HG02884 (cell line): ENCODE measurements at regions not wholly inside any gene's neighbourhood (a gene's known extent, or its start where the extent isn't known, plus 50 kb on each side); places are given as distances from the start of the nearest gene placed in this dataset.
"Not testable (repeated sequence)": the region's sequence is repeated elsewhere in the genome, so short reads cannot be mapped to it uniquely, and the experiment has no call there.

Experiments used
- ATAC-seq: cut with Tn5 transposase; IDR thresholded peaks from one replicate; pipeline ENCODE4 v1.9.1; 2021; ENCODE audit warnings: mild to moderate bottlenecking, moderate library complexity; ENCODE audit not compliant: unreplicated experiment

DNA sequence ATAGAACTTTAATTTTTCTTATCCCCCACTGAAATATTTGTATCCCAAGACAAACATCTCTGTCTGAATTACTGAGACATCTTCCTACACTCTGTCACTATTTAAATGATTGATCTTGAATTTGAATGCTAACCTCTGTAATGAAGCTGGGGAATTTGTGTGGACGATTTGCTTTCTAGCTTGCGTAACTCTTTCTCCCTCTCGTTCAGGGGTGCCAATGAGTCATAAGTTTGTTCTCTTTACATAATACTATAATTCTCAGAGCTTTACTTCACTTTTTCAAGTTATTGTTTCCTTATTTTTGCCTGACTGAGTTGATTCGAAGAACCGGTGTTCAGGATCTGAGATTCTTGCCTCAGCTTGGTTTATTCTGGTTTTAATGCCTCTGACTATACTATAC lies 783.3 kb upstream of the CADM2 start:
- no peak for ATAC-seq

DNA sequence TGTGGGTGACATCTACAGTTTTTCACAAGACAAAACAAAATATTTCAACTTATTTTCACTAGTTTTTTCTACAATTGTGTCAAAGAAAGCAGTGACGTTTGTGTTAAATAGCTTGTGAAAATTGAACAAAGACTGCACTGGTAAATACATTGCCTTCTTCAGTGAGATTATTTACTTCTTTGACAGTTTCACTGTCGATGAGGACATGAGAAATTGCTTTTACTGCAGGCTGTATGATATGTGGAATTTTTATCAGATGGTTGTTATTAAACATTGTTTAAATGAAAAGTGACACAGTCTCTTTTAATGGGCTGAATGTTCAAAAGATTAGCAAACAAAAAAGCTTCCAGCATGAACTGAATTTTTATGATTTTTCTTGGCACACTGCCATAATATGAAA lies 773.9 kb upstream of the CADM2 start:
- no peak for ATAC-seq

DNA sequence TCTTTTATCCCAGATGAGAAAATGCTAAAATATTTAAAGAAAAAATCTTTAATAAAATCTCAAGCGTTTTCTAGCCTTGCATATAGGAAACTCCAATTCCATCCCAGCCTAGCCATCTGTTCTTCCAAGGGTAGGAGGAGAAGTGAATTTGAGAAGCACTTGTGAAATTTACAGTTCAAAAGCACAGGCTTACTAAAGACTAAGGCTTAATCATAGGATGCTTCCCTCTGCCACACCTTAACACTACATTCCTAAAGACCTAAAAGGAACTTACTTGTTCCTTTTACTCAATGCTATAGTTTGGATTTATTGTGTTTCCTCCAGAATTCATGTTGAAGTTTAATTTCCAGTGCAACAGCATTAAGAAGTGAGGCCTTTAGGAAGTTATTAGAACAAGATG lies 764.8 kb upstream of the CADM2 start:
- no peak for ATAC-seq

DNA sequence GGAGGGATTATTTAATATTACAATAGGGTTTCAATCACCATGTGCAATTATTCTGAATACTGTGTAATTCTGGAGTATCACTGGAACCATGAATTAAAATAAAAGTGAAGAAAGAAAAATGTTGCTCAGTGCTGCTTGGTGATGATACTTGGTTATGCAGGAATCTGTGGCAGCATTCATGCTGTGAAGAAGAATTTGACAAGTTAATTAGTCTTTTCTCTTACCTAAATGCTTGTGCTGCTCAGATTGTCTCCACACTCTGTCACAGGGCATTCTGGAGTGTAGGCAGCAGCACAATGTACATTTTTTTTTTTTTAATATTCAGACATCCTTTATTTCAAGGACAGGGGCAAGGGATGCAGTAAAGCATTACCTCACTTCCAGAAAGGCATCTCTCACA lies 749.3 kb upstream of the CADM2 start:
- no peak for ATAC-seq

DNA sequence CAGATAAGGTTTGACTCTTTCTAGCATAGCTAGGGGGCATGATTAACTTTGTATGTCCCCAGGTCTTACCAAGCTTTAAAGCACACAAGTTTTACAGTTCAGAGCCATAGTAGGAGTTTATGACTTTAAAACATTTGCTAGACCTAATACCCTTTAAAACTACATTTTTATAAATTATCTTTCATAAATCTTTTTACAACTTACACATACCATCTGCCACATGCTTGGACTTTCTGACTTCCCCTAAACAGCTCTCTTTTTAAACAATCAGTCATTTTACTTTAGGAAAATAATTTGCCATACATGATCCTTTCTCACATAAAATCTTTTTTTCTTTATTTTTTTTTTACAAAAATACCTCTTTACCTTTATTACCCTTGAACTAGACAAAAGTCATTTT lies 735.3 kb upstream of the CADM2 start:
- ATAC-seq, result no peak

DNA sequence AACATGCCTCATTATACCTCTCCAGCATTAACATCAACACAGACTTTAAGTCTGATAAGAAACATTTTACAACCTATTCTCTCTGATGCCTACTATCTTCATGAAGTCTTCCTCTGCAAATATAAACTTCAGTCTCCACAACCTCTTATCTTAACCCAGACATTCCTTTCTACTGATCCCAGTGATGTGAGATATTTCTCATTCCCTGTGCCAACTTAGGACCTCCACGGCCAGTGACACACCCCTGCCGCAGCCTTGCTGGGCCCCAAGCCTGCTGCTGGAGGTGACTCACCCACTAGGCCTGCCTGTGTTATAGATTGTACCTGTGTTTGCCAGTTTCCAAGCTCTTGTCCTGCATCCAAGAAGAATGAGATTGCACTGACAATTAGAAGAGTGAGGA lies 734.5 kb upstream of the CADM2 start:
- no peak for ATAC-seq

DNA sequence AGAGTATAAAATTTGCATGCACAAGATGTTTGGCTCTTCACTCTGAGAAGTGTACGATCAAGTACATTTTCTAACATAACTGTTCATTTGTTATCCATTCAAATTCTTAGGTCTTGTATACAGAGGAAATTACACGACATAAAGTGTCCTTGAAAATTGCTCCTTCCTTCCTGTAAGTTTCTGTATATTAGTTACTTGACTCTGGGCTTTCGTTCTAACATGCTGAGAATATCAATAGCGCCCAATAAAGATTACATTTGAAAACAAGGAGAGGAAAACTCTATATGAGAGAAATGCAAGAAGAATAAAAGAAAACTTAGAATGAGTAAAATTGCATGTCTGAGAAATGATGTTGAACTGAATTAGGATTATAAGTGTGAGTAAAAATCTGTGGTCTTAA lies 722.5 kb upstream of the CADM2 start:
- ATAC-seq, result no peak

DNA sequence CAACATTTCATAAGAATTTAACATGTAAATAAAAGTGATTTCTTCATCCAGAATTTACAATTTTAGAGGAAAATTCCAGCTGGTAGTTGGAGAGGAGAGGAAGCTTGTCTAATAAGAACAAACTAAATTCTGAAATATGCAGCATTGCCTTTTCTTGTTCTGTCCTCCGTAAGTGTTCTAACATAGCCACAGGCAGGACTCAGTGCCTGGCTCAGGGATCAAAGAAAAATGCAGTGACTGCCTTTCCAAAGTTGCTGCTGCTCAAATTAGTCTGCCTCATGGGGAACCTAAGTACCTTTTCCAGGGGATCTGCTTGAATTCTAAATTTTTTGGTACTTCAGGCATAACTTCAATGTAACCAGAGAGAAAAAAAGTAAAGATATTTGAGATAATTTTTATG lies 713.0 kb upstream of the CADM2 start:
- ATAC-seq, result no peak

DNA sequence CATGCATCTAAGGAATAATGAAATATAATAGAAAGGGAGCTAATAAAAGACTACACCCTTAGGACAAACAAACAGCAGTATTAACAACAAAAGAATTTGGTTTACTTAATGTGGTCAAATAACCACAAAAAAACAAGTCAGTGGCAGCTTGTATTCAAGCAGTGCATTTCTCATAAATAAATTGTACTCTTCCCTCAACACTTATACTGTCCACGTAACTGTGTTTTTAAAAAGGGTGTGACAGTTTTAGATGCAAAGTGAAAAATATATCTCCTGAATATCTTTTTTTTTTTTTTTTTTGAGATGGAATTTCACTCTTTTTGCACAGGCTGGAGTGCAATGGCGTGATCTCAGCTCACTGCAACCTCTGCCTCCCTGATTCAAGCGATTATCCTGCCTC lies 698.2 kb upstream of the CADM2 start:
- no peak for ATAC-seq

DNA sequence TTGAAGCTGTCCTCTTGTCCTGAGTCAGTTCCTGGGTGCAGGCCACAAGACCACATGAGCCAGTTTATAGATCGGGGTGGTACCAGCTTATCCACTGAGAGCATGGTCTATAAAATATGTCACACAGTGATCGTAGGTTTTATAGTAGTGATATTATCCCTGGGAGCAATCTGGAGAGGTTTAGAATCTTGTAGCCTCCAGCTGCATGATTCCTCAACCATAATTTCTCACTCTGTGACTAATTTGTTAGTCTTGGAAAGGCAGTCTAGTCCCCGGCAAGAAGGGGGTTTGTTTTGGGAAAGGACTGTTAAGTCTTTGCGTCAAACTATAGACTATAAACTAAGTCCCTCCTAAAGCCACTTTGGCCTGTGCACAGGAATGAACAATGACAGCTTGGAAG lies 693.0 kb upstream of the CADM2 start:
- ATAC-seq, result no peak

DNA sequence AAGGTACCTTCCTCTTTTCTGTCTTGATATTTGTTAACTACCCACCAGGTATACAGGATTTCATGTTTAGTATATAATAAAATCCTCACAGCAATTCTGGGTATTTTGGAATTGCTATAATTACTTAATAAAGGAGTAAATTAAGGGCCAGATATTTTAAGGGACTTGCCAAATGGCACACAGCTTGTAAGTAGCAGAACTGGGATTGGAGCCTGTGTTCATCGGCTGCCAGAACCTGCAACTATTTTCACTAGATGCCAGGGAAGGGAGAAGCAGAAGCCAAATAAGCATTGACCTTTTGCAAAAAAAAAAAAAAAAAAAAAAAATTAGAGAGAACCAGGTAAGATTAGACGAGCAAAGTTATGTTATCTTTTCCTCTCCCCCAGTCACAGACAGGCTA lies 683.3 kb upstream of the CADM2 start:
- ATAC-seq, result no peak

DNA sequence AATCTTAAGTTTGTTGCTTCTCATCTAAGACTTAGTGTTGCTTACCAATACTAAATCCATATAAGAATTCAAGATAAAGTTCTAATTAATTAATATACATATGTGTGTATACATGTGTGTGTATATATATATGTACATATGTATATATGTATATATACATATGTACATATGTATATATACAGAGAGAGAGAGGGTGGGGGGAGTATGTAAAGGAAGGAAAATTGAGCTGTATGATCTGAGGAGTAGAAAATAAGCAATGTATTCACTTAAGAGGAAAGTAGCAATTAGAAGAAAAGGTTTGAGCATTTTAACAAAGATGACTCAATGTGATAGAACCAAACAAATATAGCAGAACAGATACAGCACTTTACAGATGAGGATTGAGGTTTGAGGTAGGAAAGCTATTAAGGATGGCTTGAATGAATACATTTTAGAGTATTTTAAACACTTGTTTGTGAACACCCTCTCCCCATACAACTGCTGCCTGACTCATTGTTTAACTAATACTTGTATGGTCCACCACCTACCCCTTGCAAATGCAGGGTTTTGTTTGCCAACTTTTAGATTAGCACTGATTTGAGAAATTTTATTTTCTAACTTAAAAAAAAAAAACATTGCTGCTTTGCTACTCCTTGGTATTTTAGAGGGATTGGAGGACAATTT lies 681.1 kb upstream of the CADM2 start:
- ATAC-seq, result no peak

DNA sequence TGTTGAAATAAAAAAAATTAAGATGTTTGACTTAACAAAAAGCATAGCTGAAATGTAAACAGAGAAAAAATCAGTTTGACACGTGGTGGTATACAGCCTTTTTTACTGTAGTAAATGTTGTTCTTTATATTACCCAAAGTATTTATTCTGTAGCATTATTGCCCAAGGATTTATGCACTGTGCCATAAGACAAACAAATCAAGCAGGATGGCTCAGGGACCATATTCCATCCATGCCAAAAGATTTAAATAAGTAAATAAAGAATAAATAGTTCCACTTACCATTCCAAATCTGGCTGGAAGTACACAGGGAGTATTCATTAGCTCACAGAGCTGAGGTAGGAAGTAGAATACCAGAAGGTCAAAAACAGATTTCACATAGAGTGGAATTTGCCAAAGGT lies 666.7 kb upstream of the CADM2 start:
- no peak for ATAC-seq

DNA sequence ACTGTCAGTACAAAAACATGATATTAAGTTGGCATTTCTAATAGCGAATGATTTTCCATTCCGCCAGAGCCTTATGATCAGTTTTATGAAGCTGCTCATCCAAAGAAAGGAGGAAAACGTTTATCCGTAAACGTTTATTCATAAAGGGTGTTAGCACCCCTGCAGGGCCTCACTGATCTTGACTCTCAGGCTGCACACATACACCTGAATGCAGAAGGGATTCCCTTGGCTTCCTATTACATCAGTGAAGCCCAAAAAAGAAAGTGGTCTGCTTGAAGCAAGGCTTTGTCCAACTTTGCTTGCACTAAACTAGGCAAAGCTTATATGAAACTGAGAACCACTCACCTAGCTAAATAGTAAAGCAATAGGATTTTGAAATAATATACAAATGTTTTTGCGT lies 659.5 kb upstream of the CADM2 start:
- no peak for ATAC-seq

DNA sequence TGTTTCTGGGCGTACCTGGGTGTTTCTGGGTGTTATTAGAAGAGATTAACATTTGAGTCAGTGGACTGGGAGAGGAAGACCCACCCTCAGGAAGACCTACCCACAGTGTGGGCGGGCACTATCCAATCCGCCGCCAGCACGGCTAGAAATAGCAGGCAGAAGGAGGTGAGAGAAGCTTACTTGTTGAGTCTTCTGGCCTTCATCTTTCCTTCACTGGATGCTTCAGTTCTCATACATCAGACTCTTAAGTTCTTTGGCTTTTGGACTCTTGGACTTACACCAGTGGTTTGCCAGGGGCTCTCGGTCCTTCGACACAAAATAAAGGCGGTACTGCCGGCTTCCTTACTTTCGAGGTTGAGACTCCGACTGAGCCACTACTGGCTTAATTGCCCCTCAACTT lies 654.6 kb upstream of the CADM2 start:
- ATAC-seq, result no peak

DNA sequence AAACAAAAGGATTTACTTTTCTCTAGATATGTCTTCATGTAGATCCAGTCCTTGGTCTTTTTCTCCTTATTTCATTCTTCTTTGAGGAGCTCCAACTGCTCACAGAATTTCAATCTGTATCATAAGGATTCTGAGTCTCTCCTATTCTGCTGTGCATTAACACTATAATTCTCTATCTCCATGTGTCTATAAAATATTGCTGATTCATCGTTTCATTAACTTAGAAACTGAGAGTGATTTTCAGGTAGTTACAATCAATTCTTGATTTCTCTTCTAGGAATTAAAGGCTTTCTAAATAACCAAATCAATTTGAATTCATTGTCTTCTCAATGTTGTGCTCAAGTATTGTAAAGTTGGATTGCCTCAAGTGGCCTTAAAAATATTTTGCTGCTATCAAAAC lies 651.5 kb upstream of the CADM2 start:
- no peak for ATAC-seq

DNA sequence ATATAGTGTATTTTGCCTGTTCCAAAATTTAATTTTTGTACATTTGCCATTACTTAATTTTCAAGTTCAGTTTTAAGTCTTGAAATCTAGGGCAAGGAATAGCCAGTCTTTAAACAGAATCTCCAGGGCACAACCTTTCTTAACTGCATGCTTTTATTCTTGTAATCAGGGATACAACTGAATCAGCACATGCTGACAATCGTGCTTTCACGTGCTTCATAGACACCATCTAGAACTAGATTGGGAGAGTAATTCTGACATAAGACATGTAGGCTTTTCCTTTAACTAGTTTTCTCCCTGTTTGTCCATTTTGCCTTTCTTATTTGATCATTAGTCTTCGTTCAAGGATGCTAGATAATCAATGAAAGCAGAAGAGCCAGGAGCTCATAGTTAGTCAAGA lies 650.4 kb upstream of the CADM2 start:
- no peak for ATAC-seq

DNA sequence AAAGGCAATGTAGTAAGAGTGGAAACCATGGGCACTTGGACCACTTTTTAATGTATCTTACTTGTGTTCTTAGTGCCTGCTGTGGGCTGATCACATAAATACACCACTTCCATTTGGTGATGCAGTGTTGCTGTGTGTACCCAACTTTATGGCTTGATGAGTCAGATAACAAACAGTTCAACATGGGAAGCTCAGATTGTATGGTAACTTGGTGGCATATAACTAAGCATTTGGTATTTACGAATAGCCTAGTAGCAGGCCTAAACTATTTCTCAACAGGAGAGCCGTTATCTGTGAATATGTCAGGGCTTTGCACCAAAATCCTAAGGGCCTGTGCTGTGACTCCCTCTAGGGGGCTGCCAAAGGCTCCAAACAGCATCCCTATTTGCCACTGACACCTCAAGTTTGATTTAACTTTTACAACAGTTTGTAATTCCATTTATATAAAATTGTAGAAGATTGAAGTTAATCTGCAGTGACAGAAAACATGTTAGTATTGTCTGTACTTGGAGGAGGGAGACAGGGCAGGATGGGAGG lies 640.4 kb upstream of the CADM2 start:
- ATAC-seq, result no peak

DNA sequence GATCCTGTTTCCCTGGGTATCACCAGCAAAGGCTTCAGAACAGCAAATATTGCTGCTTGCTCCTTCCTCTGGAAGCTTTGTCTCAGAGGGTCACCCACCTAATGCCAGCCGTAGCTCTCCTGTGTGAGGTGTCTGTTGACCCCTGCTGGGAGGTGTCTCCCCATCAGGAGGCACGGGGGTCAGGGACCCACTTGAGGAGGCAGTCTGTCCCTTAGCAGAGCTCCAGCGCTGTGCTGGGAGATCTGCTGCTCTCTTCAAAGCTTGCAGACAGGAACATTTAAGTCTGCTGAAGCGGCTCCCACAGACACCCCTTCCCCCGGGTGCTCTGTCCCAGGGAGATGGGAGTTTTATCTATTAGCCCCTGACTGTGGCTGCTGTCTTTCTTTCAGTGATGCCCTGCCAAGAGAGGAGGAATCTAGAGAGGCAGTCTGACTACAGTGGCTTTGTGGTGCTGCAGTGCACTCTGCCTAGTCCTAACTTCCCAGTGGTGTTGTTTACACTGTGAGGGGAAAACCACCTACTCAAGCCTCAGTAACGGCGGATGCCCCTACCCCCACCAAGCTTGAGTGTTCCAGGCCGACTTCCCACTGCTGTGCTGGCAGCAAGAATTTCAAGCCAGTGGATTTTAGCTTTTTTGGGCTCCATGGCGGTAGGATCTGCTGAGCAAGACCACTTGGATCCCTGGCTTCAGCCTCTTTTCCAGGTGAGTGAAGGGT lies 593.1 kb upstream of the CADM2 start:
- not testable (repeated sequence) for ATAC-seq
